HEK293 (cell line): ENCODE measurements at regions not wholly inside any gene's neighbourhood (a gene's known extent, or its start where the extent isn't known, plus 50 kb on each side); places are given as distances from the start of the nearest gene placed in this dataset.
"Not testable (repeated sequence)": the region's sequence is repeated elsewhere in the genome, so short reads cannot be mapped to it uniquely, and the experiment has no call there.

Source experiments
- CTCF ChIA-PET: fragments of 350-600 bp; formaldehyde crosslinking; extraction: SDS; loops from one replicate; lab custom pipeline; 2021; ENCODE audit warnings: antibody characterized with exemption; lab: Yijun Ruan, JAX
- POLR2A ChIA-PET: fragments of 300-600 bp; formaldehyde crosslinking; extraction: SDS; loops from one replicate; lab custom pipeline; 2020; ENCODE audit warnings: antibody characterized with exemption, inconsistent platforms; lab: Yijun Ruan, JAX
- H3K27ac ChIP-seq: fragments of 200-500 bp; sonication (Bioruptor generic); 2 replicates; pipeline ENCODE4 v1.5.1; 2014; ENCODE audit warnings: low read depth, low read length, control low read depth, inconsistent platforms; ENCODE audit errors: extremely low read depth
- H3K36me3 ChIP-seq, 2 experiments: fragments of 200-500 bp in 1 of 2; sonication (Bioruptor generic) in 1 of 2; 1 replicate in 1 of 2; 2 replicates in 1 of 2; pipeline ENCODE4 v1.5.1; 2014 to 2017; ENCODE audit warnings: inconsistent platforms in 2 of 2, low read length in 2 of 2; ENCODE audit not compliant: control insufficient read depth in 2 of 2, insufficient read depth in 1 of 2
- H3K4me1 ChIP-seq: fragments of 200-500 bp; sonication (Bioruptor generic); 2 replicates; pipeline ENCODE4 v1.5.1; 2014; ENCODE audit warnings: mild to moderate bottlenecking, low read length, inconsistent platforms; ENCODE audit not compliant: control insufficient read depth, insufficient read depth
- H3K4me3 ChIP-seq: 2 replicates; pipeline ENCODE4 v1.5.1; 2011; ENCODE audit warnings: low read depth, mild to moderate bottlenecking, control low read depth, low read length, moderate library complexity
- H3K9me3 ChIP-seq: fragments of 200-500 bp; sonication (Bioruptor generic); 2 replicates; pipeline ENCODE4 v1.5.1; 2014; ENCODE audit warnings: low read depth, low read length, inconsistent platforms; ENCODE audit not compliant: control insufficient read depth, insufficient read depth
- ELK4 ChIP-seq: IDR thresholded peaks from 2 replicates; pipeline ENCODE4 v1.6.1; 2011; ENCODE audit warnings: mild to moderate bottlenecking, low read depth, low read length, borderline replicate concordance
- FEZF1 ChIP-seq: fragments of 450-650 bp; formaldehyde crosslinking; IDR thresholded peaks from 2 replicates; pipeline ENCODE4 v1.5.1; 2016; ENCODE audit warnings: missing biosample characterization, missing genetic modification characterization
- MZF1 ChIP-seq: fragments of 450-650 bp; formaldehyde crosslinking; IDR thresholded peaks from 2 replicates; pipeline ENCODE4 v1.5.1; 2017; ENCODE audit warnings: missing biosample characterization, missing genetic modification characterization, borderline replicate concordance
- PRDM10 ChIP-seq: fragments of 450-650 bp; formaldehyde crosslinking; IDR thresholded peaks from 2 replicates; pipeline ENCODE4 v1.5.1; 2016; ENCODE audit warnings: missing biosample characterization, missing genetic modification characterization
- SCRT2 ChIP-seq: fragments of 450-650 bp; formaldehyde crosslinking; IDR thresholded peaks from 2 replicates; pipeline ENCODE4 v1.5.1; 2016; ENCODE audit warnings: missing biosample characterization, missing genetic modification characterization
- ZBTB44 ChIP-seq: fragments of 450-650 bp; IDR thresholded peaks from 2 replicates; pipeline ENCODE4 v1.5.1; 2018; ENCODE audit warnings: missing biosample characterization, mild to moderate bottlenecking, missing genetic modification characterization
- ZNF175 ChIP-seq: fragments of 450-650 bp; formaldehyde crosslinking; IDR thresholded peaks from 2 replicates; pipeline ENCODE4 v1.5.1; 2016; ENCODE audit warnings: missing biosample characterization, missing genetic modification characterization
- ZNF2 ChIP-seq: fragments of 450-650 bp; formaldehyde crosslinking; IDR thresholded peaks from 2 replicates; pipeline ENCODE4 v1.5.1; 2016; ENCODE audit warnings: missing biosample characterization, missing genetic modification characterization
- ZNF214 ChIP-seq: fragments of 450-650 bp; formaldehyde crosslinking; IDR thresholded peaks from 2 replicates; pipeline ENCODE4 v1.5.1; 2017; ENCODE audit warnings: missing biosample characterization, mild to moderate bottlenecking, missing genetic modification characterization, borderline replicate concordance
- ZNF292 ChIP-seq: fragments of 450-650 bp; formaldehyde crosslinking; IDR thresholded peaks from 2 replicates; pipeline ENCODE4 v1.5.1; 2016; ENCODE audit warnings: low read depth, missing biosample characterization, missing genetic modification characterization, borderline replicate concordance
- ZNF398 ChIP-seq: fragments of 450-650 bp; formaldehyde crosslinking; IDR thresholded peaks from 2 replicates; pipeline ENCODE4 v1.5.1; 2017; ENCODE audit warnings: missing biosample characterization, missing genetic modification characterization
- ZNF488 ChIP-seq: fragments of 450-650 bp; formaldehyde crosslinking; IDR thresholded peaks from 2 replicates; pipeline ENCODE4 v1.5.1; 2016; ENCODE audit warnings: missing biosample characterization, missing genetic modification characterization
- ZNF585B ChIP-seq: fragments of 450-650 bp; formaldehyde crosslinking; IDR thresholded peaks from 2 replicates; pipeline ENCODE4 v1.5.1; 2016; ENCODE audit warnings: missing biosample characterization, missing genetic modification characterization
- ZSCAN18 ChIP-seq: fragments of 450-650 bp; formaldehyde crosslinking; IDR thresholded peaks from 2 replicates; pipeline ENCODE4 v1.5.1; 2016; ENCODE audit warnings: missing biosample characterization, missing genetic modification characterization
- ZSCAN4 ChIP-seq: fragments of 450-650 bp; formaldehyde crosslinking; IDR thresholded peaks from 2 replicates; pipeline ENCODE4 v1.5.1; 2017; ENCODE audit warnings: missing biosample characterization, missing genetic modification characterization

- TF ChIP-seq ELK4 (no peak), ZNF292 (no peak), MZF1 (tag by site-specific recombination) (no peak), ZSCAN4 (tag by site-specific recombination) (no peak), ZNF214 (tag by site-specific recombination) (no peak)
Measured at GRCh38 chr7:113519472-113519871, 399.3 kb downstream of the PPP1R3A start (continued).

- Histone ChIP-seq H3K9me3 (no peaks in the 10 kb centered on the region), H3K4me1 (no peaks in the 10 kb centered on the region), H3K36me3 (no peaks in the 10 kb centered on the region), H3K27ac (no peak overlapping the region), H3K4me3 (no peak overlapping the region)
- CTCF ChIA-PET, result interaction anchor here (0.5 kb wide), 1 partner anchor 92 kb away, joined by 3 read pairs; no protein-coding TSS in a partner anchor
- TF ChIP-seq ZBTB44 (tag by site-specific recombination), result no peak
- no peak for TF ChIP-seq FEZF1 (tag by site-specific recombination)
- no peak for TF ChIP-seq ZNF398 (tag by site-specific recombination)
- TF ChIP-seq ZNF175, result no peak
- no peak for TF ChIP-seq SCRT2 (tag by site-specific recombination)
- TF ChIP-seq ZNF488 (tag by site-specific recombination), result no peak
- no peak for TF ChIP-seq ZNF2 (tag by site-specific recombination)
- no peak for TF ChIP-seq ZNF585B (tag by site-specific recombination)
- POLR2A ChIA-PET, result no interaction called here
Measured at GRCh38 chr7:113504691-113505090, 386.3 kb upstream of the SMIM30 start.

- CTCF ChIA-PET, result interaction anchor here (0.5 kb wide), 1 partner anchor 91 kb away, joined by 3 read pairs; no protein-coding TSS in a partner anchor
- POLR2A ChIA-PET, result no interaction called here
- no peak for TF ChIP-seq PRDM10 (tag by site-specific recombination)
- TF ChIP-seq ZSCAN18, result no peak
- H3K4me1 ChIP-seq, result no peaks in the 10 kb centered on the region
- no peak overlapping the region for H3K4me3 ChIP-seq
- no peaks in the 10 kb centered on the region for H3K9me3 ChIP-seq
- H3K36me3 ChIP-seq, result no peaks in the 10 kb centered on the region
- no peak overlapping the region for H3K27ac ChIP-seq
Measured at GRCh38 chr7:113504142-113504541, 385.8 kb upstream of the SMIM30 start.

- H3K9me3 ChIP-seq, H3K4me1 ChIP-seq, CTCF ChIA-PET, H3K36me3 ChIP-seq, H3K27ac ChIP-seq, H3K4me3 ChIP-seq, POLR2A ChIA-PET: not testable (repeated sequence)
Measured at GRCh38 chr7:113496586-113496985, 378.2 kb upstream of the SMIM30 start.
